ENCODE measurements at regions not wholly inside any gene's neighbourhood (a gene's known extent, or its start where the extent isn't known, plus 50 kb on each side); places are given as distances from the start of the nearest gene placed in this dataset.
"Not testable (repeated sequence)": the region's sequence is repeated elsewhere in the genome, so short reads cannot be mapped to it uniquely, and the experiment has no call there.

- DNase-seq: no peak
Measured at GRCh38 chr12:89225808-89226411, 126.4 kb downstream of the DUSP6 start.

DNA sequence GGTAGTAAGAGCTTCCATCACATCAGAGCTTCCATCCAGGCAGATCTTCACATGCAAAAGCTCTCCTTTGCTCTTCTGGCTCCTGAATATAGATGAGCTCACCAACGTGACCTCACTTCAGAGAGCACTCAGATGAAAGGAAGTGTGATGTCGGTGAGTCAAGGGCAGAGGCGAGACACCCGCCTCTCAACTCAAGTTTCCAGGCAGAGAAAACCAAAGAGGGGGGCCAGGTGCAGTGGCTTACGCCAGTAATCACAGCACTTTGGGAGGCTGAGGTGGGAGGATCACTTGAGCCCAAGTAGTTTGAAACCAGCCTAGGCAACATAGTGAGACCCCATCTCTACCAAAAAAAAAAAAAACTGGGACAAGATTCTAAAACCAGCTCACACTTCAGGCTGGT lies 126.9 kb downstream of the DUSP6 start:
- DNase-seq: no peak

DNA sequence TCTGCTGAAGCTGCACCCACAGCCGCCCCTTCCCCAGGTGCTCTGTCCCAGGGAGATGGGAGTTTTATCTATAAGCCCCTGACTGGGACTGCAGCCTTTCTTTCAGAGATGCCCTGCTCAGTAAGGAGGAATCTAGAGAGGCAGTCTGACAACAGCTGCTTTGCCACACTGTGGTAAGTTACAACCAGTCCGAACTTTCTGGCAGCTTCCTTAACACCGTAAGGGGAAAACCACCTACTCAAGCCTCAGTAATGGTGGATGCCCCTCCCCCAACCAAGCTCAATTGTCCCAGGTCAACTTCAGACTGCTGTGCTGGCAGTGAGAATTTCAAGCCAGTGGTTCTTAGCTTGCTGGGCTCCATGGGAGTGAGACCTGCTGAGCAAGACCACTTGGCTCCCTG lies 129.7 kb downstream of the DUSP6 start:
- DNase-seq: not testable (repeated sequence)

- no peak for DNase-seq
Measured at GRCh38 chr12:89217472-89217871, 134.8 kb downstream of the DUSP6 start.

DNA sequence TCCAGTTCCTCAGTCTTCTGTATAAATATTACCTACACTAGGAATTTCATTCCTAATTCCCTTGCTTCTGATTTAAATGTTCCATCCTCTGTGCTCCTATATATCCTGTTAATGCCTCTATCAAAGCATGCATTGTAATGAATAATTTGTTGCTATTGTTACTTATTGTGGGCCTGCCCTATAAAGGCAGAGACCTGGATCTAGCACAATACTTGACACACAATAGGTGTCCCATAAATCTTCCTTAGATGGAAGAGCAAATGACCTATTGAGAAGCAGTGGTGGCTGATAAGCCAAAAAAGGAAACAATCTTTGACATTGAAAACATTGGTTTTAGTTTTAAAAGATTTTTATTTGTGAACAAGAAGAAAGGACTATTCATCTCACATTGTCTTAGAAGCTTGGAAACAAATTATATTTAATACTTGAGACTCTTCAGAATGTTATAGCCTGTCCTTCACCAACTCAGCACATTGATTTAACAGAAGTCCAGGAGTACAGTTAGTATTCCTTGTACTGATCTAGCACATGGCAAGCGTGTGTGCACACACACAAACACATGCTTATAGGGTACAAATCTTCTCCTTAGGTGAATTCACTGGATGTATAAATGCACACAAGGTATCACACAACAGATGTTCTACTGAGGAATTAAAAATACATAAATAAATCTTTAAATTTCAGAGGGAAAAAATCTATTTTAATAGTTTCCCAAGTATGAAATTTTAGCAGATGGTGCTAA lies 135.9 kb downstream of the DUSP6 start:
- DNase-seq: no peak

- no peak for DNase-seq
Measured at GRCh38 chr12:89215196-89215595, 137.1 kb downstream of the DUSP6 start.

DNA sequence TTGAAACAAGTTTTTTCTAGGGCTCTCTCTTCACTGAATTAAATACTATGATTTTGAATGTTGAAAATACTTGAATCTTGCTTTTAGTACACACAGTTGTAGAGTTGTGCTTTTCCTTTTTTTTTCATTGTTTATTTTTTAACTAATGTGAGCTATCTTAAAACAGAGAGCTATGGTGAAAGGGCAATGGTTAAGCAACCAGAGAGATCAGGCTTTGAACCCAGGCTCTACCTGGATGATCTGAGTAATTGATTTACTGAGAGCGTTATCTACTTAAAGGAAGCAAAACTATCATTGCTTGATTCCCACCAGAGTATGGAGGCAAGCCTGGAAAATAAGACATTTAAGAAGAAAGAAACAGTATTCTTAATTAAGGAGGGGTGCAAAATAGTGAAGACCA lies 138.6 kb downstream of the DUSP6 start:
- no peak for DNase-seq

DNA sequence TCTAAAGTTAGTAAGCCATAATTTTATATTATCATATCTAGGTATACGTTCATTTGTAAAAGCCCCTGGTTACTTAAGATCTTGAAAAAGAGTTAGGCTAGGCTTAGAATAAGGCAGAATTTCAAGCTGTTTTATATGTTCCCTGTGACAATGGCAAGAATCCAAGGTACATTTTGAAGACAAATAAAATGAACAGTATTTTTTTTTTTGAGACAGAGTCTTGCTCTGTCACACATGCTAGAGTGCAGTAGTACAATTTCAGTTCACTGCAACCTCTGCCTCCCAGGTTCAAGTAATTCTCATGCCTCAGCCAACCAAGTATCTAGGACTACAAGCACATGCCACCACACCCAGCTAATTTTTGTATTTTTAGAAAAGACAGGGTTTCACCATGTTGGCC lies 139.2 kb downstream of the DUSP6 start:
- DNase-seq: no peak

DNA sequence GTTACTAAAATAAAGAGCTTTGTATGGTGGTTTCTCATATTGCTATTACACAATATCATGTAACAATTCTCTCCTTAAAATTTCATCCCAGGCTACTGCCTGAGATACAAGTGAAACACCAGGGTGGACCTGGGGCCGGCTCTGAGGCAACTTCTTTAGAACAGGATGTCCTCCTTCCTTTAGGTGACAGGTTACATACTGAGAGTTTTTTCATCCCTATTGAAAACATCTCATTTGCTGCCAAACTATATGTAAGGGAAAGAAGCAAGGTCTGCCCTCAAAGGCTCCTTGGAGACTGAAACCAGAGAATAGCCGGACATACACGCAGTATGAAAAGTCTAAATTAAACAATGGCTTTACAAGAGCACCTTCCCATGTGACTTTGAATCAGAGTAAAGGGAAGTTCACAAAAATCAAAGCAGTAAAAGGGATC lies 139.9 kb downstream of the DUSP6 start:
- DNase-seq: no peak

DNA sequence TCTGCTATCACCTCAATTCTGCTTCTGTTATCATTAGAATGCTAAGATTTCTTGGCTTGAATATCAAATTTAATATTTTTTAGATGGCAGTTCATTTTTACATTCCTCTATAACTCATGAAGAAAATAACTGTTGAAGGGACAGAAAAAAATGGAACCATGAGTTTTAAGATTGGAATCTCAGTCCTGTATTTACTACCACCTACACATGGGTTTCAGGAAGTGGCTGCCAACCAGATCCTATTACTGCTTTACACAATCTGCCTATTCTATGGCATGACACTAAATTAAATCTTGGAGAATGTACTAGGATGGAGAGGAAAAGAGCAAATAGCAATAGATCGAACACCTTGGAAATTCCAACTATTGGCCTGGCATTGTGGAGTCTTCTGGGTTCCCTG lies 140.8 kb downstream of the DUSP6 start:
- DNase-seq: no peak

DNA sequence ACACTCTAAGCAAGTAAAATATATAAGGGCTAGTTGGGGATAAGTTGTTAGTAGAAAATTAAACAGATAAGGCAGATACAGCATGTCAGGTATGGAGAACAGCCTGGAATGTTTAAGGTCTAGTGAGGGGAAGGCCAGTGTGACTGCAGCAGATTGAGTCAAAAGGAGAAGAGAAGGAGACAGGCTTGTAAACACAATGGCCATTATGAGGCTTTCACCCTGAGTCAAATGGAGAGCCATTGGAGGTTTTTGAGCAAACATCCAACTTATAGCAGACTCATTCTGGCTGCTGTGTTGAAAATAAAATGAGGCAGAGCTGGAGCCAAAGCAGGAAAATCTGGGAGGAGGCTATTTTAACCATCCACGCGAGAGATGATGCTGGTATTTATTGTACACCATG lies 142.0 kb downstream of the DUSP6 start:
- no peak for DNase-seq

DNA sequence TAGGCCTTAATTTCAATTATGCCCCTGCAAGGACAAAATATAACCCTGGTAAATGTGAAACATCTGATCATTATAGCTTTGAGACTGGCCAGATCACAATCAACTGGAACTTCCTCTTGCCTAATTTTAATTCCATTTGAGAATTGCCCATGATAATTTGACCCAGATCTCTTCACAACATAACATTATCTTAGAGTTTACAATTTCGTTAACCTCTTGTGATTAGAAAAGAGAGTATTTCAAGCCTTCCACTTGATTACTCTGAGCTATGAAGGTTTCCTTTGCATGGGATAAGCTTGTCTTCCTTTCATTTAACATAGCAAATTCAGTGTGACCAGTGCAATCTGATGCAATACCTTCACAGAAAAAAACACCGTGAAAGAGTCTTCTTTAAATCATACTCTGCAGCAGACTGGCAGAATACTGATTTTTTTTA lies 143.6 kb downstream of the DUSP6 start:
- DNase-seq: no peak

DNA sequence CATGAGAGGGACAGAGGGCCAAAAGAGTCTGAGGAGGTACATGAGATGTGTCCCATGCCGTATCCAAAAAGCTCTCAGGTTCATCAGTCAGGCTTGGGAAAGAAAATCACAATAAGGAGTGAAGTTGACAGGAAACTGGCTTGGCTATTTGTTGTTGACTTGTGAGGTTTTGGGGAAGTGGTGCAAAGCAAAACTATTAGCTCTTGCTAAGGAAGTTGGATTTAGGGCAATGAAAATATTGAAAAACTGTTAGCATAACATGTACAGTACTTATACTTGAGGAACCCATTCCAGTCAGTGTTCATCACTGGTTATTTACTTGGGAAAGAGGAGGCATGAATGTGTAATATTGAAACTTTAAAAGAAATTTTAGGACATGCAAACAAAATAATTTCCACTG lies 145.9 kb downstream of the DUSP6 start:
- no peak for DNase-seq

DNA sequence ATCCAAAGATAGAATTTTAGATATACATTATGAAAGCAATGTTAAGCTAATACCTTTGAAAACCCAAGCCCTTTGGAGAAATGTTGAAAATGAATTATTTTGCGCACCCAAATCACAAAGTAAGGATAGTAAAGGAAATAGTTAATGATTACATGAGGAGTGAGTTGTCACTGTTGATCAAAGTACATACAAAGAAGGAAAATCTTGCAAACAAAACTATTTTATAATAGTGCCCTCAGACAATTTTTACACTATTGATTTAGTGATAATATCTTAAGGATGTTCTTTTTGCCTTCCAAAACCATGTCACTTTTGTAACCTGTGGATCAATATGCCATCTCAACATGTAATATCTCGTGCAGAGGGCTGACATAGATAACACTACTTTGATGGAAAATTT lies 146.8 kb downstream of the DUSP6 start:
- DNase-seq: no peak

DNA sequence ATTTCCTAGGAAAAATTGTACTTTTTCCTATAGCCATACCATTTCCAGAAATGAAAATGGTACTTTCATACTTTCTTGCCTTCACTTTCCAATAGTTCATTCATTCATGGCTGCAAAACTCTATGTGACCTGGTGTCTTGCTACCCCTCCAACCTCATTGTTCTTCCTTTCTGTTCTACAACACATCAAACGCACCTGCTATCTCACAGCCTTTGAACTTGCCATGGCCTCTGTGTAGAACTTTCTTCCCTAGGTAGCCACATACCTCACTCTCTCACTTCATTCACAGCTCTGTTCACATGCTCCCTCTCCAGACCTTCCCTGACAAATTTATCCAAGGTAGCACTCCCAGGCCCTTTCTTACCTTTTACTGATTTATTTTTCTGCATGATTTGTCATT lies 149.2 kb downstream of the DUSP6 start:
- DNase-seq: no peak

DNA sequence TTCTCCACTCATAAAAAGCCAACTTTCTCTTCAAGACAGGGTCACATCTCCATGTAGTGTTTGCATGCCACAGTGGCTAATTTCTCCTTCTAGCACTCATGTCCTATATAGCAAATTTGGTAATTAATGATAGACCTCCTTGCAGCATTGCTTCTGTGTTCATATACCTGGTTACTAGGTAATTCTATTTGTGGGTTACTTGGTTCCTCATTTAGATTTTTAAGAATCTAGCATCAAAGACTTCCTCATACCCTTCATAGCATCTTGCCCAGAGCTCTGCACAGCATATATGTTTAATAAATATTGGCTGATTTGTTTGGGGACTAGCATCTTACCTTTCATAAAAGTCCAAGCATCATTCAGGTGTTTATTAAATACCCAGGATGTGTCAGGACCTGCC lies 152.1 kb downstream of the DUSP6 start:
- no peak for DNase-seq

DNA sequence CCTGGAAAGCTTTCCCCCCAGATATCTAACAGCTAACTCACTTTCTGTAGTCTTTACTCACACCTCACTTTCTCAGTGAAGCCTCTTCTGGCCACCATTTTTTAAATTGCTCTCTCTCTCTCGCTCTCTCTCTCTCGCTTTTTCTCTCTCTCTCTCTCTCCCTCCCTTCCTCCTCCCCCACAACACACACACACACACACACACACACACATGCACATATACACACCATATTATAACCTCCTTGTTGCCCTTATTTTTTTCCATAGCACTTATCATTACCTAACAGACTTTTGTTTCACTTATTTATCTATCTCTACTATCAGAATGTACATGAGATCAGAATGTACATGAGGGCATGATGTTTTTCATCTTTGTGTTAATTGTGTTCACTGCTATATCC lies 156.8 kb downstream of the DUSP6 start:
- no peak for DNase-seq

DNA sequence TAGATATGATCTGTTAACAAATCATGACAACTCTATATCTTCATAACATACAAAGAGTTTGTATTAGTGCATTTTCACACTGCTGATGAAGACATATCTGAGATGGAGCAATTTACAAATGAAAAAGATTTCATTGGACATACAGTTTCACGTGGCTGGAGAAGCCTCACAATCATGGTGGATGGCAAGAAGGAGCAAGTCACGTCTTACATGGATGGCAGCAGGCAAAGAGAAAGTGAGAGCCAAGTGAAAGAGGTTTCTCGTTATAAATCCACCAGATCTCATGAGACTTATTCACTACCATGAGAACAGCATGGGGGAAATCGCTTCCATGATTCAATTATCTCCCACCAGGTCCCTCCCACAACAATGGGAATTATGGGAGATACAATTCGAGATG lies 157.6 kb downstream of the DUSP6 start:
- DNase-seq: no peak

DNA sequence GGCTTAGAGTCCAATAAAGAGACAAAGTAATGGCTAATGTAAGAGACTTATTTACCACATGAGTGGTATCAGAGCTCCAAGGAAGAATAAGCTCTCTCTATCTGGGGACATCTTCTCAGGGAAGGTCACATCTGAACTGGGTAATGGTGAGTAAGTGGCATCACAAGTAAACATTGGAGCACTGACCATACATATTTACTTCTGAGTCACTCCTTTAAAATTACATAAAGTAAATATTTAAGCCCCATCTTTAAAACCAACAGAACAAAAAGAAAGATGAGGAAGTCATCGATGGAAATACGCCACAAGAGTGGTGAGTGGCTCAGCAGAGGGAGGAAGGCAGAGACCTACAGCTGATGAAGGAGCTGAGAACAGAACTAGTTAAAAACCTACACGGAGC lies 159.9 kb downstream of the DUSP6 start:
- DNase-seq: no peak

GRCh38 chr12:89191597-89191996 lies 160.7 kb downstream of the DUSP6 start:
- not testable (repeated sequence) for DNase-seq

GRCh38 chr12:89189448-89189847 lies 162.9 kb downstream of the DUSP6 start:
- no peak for DNase-seq

DNA sequence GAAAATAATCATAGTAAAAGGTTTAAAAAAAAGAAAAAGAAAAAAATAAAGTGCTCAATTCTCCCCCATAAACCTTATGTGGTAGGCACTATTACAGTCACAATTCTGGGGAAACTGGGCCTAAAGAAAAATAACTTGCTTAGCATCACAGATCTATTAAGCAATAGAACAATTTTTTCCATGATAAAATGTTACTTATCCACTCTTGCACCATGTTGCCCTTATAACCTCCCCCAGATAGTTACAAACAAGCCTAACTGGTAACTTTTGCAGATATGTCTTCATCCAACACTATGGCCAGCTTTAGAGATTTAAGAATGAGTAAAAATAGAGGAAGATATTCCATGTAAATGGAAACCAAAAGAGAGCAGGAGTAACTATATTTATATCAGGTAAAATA lies 164.8 kb downstream of the DUSP6 start:
- DNase-seq: no peak

GRCh38 chr12:89185889-89186288 lies 166.4 kb downstream of the DUSP6 start:
- no peak for DNase-seq

GRCh38 chr12:89185181-89185580 lies 167.1 kb downstream of the DUSP6 start:
- no peak for DNase-seq

GRCh38 chr12:89183985-89184435 lies 168.3 kb downstream of the DUSP6 start:
- DNase-seq: no peak

Data from SHP77 treated with DMSO at 0.1 percent for 48 hours (cell line).